Sigmoid colon (tissue), 6 donors: ENCODE measurements at regions not wholly inside any gene's neighbourhood (a gene's known extent, or its start where the extent isn't known, plus 50 kb on each side); places are given as distances from the start of the nearest gene placed in this dataset.

ENCODE experiments used
- DNase-seq: peaks from one replicate; pipeline ENCODE4 v3.0.0-alpha.2; 2019
- H3K27ac ChIP-seq, 4 donors: fragments of 200-600 bp; sonication (generic); one replicate each; pipeline ENCODE4 v1.5.1; 2016 to 2019; ENCODE audit warnings: mild to moderate bottlenecking in 1 of 4
- H3K27me3 ChIP-seq, 3 donors: fragments of 200-600 bp; sonication (generic); one replicate each; pipeline ENCODE4 v1.5.1; 2019; ENCODE audit warnings: mild to moderate bottlenecking in 1 of 3
- H3K36me3 ChIP-seq, 4 donors: fragments of 200-600 bp; sonication (generic); one replicate each; pipeline ENCODE4 v1.5.1; 2016 to 2019
- H3K4me1 ChIP-seq, 4 donors: fragments of 200-600 bp; sonication (generic); one replicate each; pipeline ENCODE4 v1.5.1; 2017 to 2019
- H3K4me3 ChIP-seq, 4 donors: fragments of 200-600 bp; sonication (generic); one replicate each; pipeline ENCODE4 v1.5.1; 2017 to 2019; ENCODE audit warnings: mild to moderate bottlenecking in 2 of 4, moderate library complexity in 1 of 4
- H3K9me3 ChIP-seq, 4 donors: fragments of 200-600 bp in 3 of 4; sonication (generic) in 3 of 4; one replicate each; pipeline versions ENCODE4 v1.5.1 to v1.6.1; 2013 to 2019
- CTCF ChIP-seq, 4 experiments: fragments of 450-650 bp in 3 of 4; fragments of 200-600 bp in 1 of 4; IDR thresholded peaks; one replicate each; pipeline ENCODE4 v1.5.1; 2016 to 2019; ENCODE audit warnings: antibody characterized with exemption in 4 of 4, mild to moderate bottlenecking in 3 of 4, moderate library complexity in 2 of 4
- EP300 ChIP-seq, 4 donors: sonication (generic); formaldehyde crosslinking; IDR thresholded peaks; one replicate each; pipeline ENCODE4 v1.6.1; 2017; ENCODE audit warnings: antibody characterized with exemption in 4 of 4
- POLR2A ChIP-seq, 2 donors: fragments of 450-650 bp; IDR thresholded peaks; one replicate each; pipeline ENCODE4 v1.6.1; 2016; ENCODE audit warnings: antibody characterized with exemption in 2 of 2, mild to moderate bottlenecking in 2 of 2, moderate library complexity in 2 of 2
- POLR2AphosphoS5 ChIP-seq, 4 donors: sonication (generic); formaldehyde crosslinking; IDR thresholded peaks; one replicate each; pipeline ENCODE4 v1.6.1; 2017; ENCODE audit warnings: antibody characterized with exemption in 4 of 4
- WGBS, 2 donors: extraction: QIAGEN DNeasy Blood & Tissue Kit; methylation state at CpG; one replicate each; pipeline ENCODE4 v1.1.7; 2013; 5-methylcytosine and 5-hydroxymethylcytosine counted together
- intact Hi-C: fragments of 100-400 bp; cut with DNase I; formaldehyde crosslinking; loops from one replicate; pipeline ENCODE4 v1.15.1; 2023
- small RNA-seq, 3 donors: library from RNA; depleted of rRNA; stranded (forward); fragments of <200 nt; gene quantifications; one replicate each; pipeline ENCODE3, GENCODE V24; 2016
- donor health status: healthy with polysubstance abuse.
- donor health status: healthy.

DNA sequence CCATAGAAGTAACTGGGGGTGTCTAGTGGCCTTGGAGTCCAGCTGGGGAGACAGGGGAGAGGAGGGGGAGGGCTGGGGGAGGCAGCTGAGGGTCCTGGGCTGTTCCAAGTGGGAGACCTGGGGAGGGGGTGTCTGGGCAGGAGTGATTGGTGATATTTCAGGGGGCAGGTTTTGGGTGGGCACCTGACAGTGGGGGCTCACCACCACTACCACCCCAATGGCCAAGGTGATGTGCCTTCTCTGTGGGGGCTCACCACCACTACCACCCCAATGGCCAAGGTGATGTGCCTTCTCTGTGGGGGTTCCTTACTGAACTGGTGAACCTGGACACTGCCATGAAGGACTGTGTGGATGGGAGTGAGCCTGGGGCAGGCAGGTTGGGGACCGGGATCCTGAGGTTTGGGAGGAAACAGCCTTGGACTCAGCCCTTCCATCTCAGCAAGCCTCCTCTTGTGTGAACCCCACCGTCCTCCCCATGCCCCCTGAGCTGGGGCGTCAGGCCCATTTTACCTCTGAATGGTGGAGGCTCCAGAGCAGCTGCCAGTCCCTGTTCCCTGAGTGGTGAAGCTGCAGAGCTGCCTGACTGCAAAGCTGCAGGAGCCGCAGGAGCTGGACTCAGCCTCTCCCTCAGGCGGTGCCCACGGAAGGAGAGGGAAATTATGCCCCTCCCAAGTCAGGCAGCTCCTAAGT lies 50.6 kb upstream of the ZNF716 start:
- H3K4me3 ChIP-seq = no peak overlapping the region
- WGBS, 2 donors = 83 to 90% methylated on average over 6 of the region's 6 CpGs
- intact Hi-C loops = no loop called here
- no peaks in the 10 kb centered on the region for H3K36me3 ChIP-seq
- H3K27ac ChIP-seq = no peak overlapping the region
- TF ChIP-seq CTCF (IDR thresholded peaks at IDR 0.05) (no peak), POLR2A (IDR thresholded peaks at IDR 0.05) (no peak), EP300 (IDR thresholded peaks at IDR 0.05) (no peak), POLR2AphosphoS5 (IDR thresholded peaks at IDR 0.05) (no peak)
- DNase-seq = no peak
- H3K27me3 ChIP-seq = peaks cover 0 to 7% (median 0%) of the 10 kb centered on the region in 3 donors
- H3K9me3 ChIP-seq = peaks cover 0 to 19% (median 0%) of the 10 kb centered on the region in 4 donors
- H3K4me1 ChIP-seq = no peaks in the 10 kb centered on the region

DNA sequence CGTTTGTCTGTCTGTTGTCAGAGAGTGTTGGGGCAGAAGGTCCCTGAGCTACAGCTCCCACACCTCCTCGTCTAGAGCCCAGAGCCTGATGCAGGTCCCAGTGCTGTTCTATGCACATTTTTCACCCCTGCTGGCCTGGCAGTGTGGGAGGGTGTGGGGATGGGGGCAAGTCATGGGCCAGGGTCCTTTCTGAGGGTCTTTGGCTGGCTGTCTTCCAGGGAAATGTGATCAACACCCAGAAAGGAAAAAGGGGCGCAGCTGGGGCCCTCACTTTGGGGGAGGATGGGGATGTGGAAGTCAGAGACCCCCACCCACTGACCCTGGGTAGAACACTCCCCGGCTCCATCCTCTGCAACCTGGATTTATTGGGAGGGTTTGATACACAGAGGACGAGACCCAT lies 50.0 kb upstream of the ZNF716 start:
- intact Hi-C loops = no loop called here
- Histone ChIP-seq H3K9me3 (peaks cover 0 to 15% (median 0%) of the 10 kb centered on the region in 4 donors), H3K4me3 (no peak overlapping the region), H3K27me3 (peaks cover 0 to 7% (median 0%) of the 10 kb centered on the region in 3 donors), H3K36me3 (no peaks in the 10 kb centered on the region), H3K4me1 (no peaks in the 10 kb centered on the region), H3K27ac (no peak overlapping the region)
- TF ChIP-seq CTCF (IDR thresholded peaks at IDR 0.05) = no peak
- TF ChIP-seq POLR2AphosphoS5 (IDR thresholded peaks at IDR 0.05) = no peak
- no peak for TF ChIP-seq EP300 (IDR thresholded peaks at IDR 0.05)
- no peak for TF ChIP-seq POLR2A (IDR thresholded peaks at IDR 0.05)
- 80 to 86% methylated on average over 5 of the region's 5 CpGs for WGBS, 2 donors
- no peak for DNase-seq

Small RNAs in the stretch of these regions (small RNA-seq; reads per million reads assigned to genes)
- 0 reads per million in 3 donors for gene RNU7-157P
